Activated T-helper 17 cell treated with anti-CD3 and anti-CD28 coated beads, Interleukin-2, amount 50 U/mL, for 72 hours (primary cell): ENCODE measurements at regions not wholly inside any gene's neighbourhood (a gene's known extent, or its start where the extent isn't known, plus 50 kb on each side); places are given as distances from the start of the nearest gene placed in this dataset.

Source experiments
- ATAC-seq: fragments of 150-1000 bp; cut with Tn5 transposase; replicated peaks from 2 replicates; pipeline ENCODE4 v1.10.0; 2021; ENCODE audit warnings: mild to moderate bottlenecking, moderate library complexity
- H3K27ac Mint-ChIP-seq: one replicate; pipeline ENCODE4 v1.8.0; 2022; ENCODE audit warnings: mixed read lengths
- H3K27me3 Mint-ChIP-seq: one replicate; pipeline ENCODE4 v1.8.0; 2022; ENCODE audit warnings: mixed read lengths
- H3K36me3 Mint-ChIP-seq: one replicate; pipeline ENCODE4 v1.8.0; 2022; ENCODE audit warnings: low read depth, mild to moderate bottlenecking, mixed read lengths
- H3K4me1 Mint-ChIP-seq: one replicate; pipeline ENCODE4 v1.8.0; 2022; ENCODE audit warnings: mixed read lengths
- H3K4me3 Mint-ChIP-seq: one replicate; pipeline ENCODE4 v1.8.0; 2022; ENCODE audit warnings: mild to moderate bottlenecking, mixed read lengths
- H3K9me3 Mint-ChIP-seq: one replicate; pipeline ENCODE4 v1.8.0; 2022; ENCODE audit warnings: mixed read lengths

DNA sequence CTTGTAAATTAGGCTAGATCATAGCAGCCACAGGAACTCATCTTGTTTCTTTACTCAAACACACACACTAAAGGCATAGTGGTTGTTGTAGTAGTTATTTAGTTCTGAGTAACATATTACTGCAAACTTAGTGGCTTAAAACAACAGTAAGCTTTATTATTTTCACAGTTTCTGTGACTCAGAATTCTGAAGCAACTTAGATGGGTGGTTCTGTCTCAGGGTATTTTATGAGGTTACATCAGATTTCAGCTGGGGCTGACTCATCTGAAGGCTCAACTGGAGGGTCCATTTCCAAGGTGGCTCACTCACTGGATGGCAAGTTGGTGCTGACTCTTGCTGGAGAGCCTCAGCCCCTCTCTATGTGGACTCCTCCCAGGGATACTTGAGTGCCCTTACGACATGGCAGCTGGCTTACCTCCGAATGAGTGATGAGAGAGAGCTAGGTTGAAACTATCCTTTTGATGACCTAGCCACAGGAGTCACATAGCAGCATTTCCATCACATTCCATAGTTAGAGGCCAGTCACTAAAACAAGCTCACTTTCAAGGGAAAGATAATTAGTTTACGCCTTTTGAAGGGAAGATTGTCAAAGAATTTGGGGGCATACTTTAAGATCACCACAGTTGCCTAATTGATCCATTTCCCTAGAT, 101.0 kb upstream of the PRNP start:
- Mint-ChIP-seq H3K4me3 (no peak overlapping the region), H3K27ac (no peak overlapping the region), H3K4me1 (no peaks in the 10 kb centered on the region), H3K36me3 (no peaks in the 10 kb centered on the region), H3K27me3 (peaks cover 21% of the 10 kb centered on the region), H3K9me3 (no peaks in the 10 kb centered on the region)
- ATAC-seq, result peak; percentile 11

DNA sequence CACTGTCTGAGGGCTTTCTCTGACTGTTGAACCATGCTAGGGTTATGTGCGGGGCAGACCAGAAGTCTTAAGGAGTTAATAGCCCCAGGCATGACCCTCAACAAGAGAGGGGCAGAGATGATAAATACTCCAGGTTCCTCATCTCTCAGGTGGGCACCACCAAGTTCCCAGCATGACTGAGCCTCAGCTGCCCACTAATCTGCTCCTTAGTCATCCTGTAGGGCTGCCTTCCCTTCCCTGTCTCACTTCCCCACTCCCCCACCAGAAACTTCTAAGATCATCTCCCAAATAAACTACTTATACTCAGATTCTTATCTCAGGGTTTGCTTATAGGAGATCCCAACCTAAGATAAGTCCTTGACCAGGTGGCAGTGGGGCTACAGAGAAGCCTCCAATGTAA, 101.7 kb upstream of the PRNP start:
- H3K27ac Mint-ChIP-seq, result no peak overlapping the region
- no peak overlapping the region for H3K4me3 Mint-ChIP-seq
- H3K27me3 Mint-ChIP-seq, result peaks cover 21% of the 10 kb centered on the region
- ATAC-seq, result no peak
- no peaks in the 10 kb centered on the region for H3K9me3 Mint-ChIP-seq
- no peaks in the 10 kb centered on the region for H3K4me1 Mint-ChIP-seq
- no peaks in the 10 kb centered on the region for H3K36me3 Mint-ChIP-seq

DNA sequence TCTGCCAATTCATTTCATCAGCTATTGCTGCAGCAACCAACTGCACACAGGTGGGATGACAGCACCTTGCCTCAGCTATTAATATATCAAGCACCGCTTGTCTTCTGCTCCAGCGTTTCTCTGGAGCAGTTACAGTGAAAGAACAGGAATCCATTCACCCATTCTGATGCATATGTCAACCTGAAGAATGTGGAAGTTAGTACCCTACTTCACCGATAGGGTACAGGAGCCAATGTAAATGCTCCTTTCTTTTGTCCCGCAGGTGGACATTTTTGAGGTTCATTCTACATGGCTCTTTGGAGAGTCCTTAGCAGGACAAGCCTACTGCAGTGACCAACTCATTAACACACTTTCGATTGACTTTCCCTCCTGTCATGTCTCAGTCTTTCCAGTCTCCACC, 104.4 kb upstream of the PRNP start:
- Mint-ChIP-seq H3K27me3 (peaks cover 32% of the 10 kb centered on the region), H3K27ac (no peak overlapping the region), H3K4me3 (no peak overlapping the region), H3K4me1 (no peaks in the 10 kb centered on the region), H3K36me3 (no peaks in the 10 kb centered on the region), H3K9me3 (no peaks in the 10 kb centered on the region)
- ATAC-seq, result no peak

DNA sequence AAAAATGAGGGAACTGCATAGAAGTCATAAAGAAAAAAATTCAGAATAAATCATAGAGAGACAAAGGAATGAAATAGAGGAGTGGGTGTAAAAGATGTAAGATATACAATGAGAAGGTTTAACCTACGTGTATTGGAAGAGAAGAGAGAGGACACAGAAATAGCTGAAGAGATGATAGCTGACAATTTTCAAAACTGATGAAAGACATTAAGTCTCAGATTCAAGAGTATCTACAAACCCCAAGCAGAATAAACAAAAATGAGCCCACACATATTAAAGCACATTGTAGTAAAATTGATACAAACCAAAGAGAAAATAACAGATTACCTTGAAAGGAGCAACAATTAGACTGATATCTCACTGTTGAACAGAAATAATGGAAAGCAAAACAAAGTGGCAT, 107.9 kb upstream of the PRNP start:
- H3K36me3 Mint-ChIP-seq, result no peaks in the 10 kb centered on the region
- no peak overlapping the region for H3K4me3 Mint-ChIP-seq
- no peak for ATAC-seq
- no peaks in the 10 kb centered on the region for H3K9me3 Mint-ChIP-seq
- H3K27me3 Mint-ChIP-seq, result peaks cover 51% of the 10 kb centered on the region
- H3K27ac Mint-ChIP-seq, result no peak overlapping the region
- no peaks in the 10 kb centered on the region for H3K4me1 Mint-ChIP-seq

DNA sequence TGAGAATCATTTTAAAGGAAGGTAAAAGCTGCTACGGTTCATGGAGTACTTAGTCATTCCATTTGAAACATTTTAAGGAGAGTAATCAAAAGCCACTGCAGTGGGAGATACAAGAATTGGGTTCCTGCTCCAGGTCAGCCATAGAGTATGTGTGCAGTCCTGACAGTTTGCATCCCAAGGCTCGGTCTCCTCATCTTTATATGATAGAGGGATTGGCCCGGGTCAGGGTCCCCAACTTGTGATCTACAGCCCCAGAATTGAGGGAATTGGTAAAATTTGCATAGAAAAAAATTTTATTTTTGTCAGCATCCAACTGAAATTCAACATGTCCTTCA, 111.9 kb upstream of the PRNP start:
- Mint-ChIP-seq H3K27me3 (peaks cover 59% of the 10 kb centered on the region), H3K4me1 (no peaks in the 10 kb centered on the region), H3K4me3 (no peak overlapping the region), H3K36me3 (no peaks in the 10 kb centered on the region), H3K27ac (no peak overlapping the region), H3K9me3 (no peaks in the 10 kb centered on the region)
- no peak for ATAC-seq

DNA sequence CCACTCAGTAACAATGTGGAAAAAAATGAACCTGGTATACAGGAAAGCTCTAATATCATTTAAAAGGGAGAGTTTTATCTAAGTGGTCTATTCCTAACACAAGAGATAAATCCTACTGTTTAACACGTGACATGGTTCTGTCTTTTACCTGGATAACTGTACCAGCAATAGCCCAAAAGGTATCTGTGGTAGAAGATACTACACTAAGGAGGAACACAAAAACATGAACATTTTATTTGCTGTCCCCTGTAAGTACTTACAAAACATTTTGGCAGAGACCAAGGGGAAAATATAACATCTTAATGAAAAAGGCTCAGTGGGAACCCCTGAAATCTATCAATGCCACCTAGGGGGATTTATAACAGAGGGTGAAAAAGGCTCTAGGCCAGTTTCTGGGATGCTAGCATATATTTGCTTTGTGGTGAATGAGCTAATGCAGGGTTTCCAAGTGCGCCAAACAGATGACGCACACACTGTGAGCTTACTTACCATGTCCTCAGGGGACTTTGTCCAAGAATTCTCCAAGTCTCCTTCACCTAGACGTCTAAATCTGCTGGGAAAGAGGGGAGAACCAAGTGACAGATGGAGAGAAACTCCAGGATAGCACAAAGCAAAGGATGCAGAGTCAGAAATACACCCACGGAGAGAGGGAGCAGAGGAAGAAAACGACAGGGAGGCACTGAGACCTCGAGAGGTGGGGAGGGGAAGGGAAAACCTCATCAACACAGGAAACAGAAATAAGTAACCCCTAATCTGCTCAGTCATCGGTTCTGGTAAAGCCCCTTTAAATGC, 112.5 kb upstream of the PRNP start:
- Mint-ChIP-seq H3K27ac (no peak overlapping the region), H3K9me3 (no peaks in the 10 kb centered on the region), H3K36me3 (no peaks in the 10 kb centered on the region), H3K4me1 (no peaks in the 10 kb centered on the region), H3K27me3 (peaks cover 59% of the 10 kb centered on the region), H3K4me3 (no peak overlapping the region)
- peak; percentile 11 for ATAC-seq

DNA sequence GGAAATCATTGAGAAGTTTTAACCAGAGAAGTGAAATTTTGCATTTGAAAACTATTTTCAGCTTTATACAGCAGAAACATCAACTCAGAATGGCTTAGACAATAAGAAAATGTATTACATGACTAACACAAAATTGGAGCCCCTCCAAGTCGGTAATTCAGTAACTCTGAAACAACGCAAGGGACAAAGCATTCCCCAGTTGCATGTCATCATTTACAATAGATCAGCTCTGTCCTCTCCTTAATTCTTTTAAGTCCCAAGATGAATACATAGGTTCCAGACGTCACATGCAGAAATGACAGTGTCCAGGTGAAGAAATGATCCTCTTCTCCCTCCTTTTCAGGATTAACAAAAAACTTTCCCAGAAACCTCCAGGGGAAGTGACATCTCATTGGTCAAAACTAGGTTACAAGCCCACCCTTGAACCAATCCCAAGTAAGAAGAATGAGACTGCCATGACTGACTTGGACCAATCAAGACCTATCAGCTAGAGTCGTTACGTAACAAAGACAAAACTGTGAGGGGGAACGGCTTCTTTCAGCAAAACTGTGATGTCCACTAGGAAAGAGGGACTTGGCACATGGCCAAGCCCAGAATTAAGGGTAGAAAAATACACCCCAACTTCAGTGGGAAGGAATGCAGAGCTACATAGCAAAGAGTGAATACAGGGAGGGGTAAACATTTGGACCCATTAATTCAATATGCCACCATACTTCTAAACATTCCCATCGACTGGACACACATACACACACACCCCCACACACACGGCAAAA, 114.3 kb upstream of the PRNP start:
- H3K9me3 Mint-ChIP-seq, result no peaks in the 10 kb centered on the region
- H3K36me3 Mint-ChIP-seq, result no peaks in the 10 kb centered on the region
- H3K27ac Mint-ChIP-seq, result no peak overlapping the region
- peaks cover 49% of the 10 kb centered on the region for H3K27me3 Mint-ChIP-seq
- H3K4me3 Mint-ChIP-seq, result no peak overlapping the region
- no peak for ATAC-seq
- no peaks in the 10 kb centered on the region for H3K4me1 Mint-ChIP-seq

DNA sequence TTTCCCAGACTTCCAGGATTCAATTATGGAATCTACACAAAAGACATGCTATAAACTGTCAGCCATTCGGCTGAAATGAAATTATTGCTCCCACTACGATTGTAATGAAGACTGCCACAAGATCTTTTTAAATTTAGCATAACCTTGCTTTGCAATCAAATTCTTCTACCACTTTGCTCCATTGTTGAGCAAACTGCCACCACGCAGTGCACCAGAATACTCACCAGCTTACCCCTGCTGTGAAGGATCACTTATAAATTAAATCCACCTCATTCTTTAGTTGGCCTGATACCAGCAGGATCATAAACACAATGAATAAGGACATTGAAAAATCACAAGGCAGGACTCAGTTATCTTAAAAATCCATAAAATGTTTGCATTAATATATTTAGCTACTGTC, 116.4 kb upstream of the PRNP start:
- Mint-ChIP-seq H3K27me3 (peaks cover 39% of the 10 kb centered on the region), H3K9me3 (no peaks in the 10 kb centered on the region), H3K4me1 (no peaks in the 10 kb centered on the region), H3K36me3 (no peaks in the 10 kb centered on the region), H3K27ac (no peak overlapping the region), H3K4me3 (no peak overlapping the region)
- no peak for ATAC-seq

DNA sequence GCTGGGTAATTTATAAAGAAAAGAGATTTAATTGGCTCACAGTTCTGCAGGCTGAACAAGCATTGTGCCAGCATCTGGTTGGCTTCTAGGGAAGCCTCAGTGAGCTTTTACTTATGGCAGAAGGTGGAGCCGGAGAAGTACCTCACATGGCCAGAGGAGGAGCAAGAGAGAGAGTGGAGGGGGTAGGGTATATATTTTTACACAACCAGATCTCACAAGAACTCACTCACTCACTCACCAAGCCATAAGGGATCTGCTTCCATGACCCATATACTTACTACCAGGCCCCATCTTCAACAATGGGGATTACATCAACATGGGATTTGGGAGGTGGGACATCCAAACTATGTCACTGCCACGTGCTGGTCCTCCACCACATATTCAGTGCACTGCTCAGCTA, 117.2 kb upstream of the PRNP start:
- H3K4me1 Mint-ChIP-seq, result no peaks in the 10 kb centered on the region
- no peaks in the 10 kb centered on the region for H3K9me3 Mint-ChIP-seq
- H3K36me3 Mint-ChIP-seq, result no peaks in the 10 kb centered on the region
- H3K27me3 Mint-ChIP-seq, result peaks cover 44% of the 10 kb centered on the region
- no peak overlapping the region for H3K4me3 Mint-ChIP-seq
- no peak overlapping the region for H3K27ac Mint-ChIP-seq
- no peak for ATAC-seq

DNA sequence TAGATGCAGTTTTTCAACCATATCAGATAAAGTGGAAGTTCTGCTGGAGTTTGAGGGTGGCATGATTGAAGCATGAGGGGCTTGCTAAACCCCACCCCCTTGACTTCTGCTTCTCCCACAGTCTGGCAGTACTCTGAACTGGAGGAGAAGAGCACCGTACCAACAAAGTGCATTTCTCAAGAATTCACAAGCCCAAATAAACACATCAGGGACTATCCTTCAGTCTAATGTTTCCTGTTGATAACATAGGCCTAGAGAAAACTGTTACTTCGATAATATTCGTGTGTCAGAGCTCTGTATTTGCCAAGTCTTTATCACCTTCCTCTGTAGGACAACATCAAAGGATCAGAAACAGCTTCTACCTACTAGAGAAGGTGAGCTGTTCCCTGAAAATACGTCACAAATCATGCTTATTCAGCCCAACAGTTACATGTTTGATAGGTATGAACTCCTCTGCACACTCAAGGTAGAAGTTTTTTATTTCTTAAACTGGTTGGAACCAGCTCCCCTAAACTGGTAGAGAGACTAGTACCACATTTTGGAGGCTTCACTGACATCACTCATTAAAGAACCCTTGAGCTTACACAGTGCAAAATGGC, 117.8 kb upstream of the PRNP start:
- no peak overlapping the region for H3K27ac Mint-ChIP-seq
- no peaks in the 10 kb centered on the region for H3K4me1 Mint-ChIP-seq
- H3K9me3 Mint-ChIP-seq, result no peaks in the 10 kb centered on the region
- no peak for ATAC-seq
- H3K36me3 Mint-ChIP-seq, result no peaks in the 10 kb centered on the region
- H3K4me3 Mint-ChIP-seq, result no peak overlapping the region
- H3K27me3 Mint-ChIP-seq, result peaks cover 43% of the 10 kb centered on the region

DNA sequence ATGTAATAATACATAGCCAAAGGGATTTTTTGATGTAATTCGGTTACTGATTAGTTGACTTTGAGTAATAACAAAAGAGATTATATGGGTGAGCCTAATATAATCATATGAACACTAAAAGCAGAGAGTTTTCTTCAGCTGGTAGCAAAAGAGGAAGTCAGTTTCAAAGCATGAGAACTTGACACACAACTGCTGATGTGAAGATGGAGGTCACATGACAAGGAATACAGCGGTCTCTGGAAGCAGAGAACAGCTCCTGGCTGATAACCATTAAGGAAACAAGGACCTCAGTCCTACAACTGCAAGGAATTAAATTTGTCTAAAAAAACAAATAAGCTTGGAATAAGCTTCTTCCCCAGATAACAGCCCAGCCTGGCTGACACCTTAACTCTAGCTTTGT, 119.1 kb upstream of the PRNP start:
- no peak for ATAC-seq
- no peak overlapping the region for H3K4me3 Mint-ChIP-seq
- no peak overlapping the region for H3K27ac Mint-ChIP-seq
- no peaks in the 10 kb centered on the region for H3K4me1 Mint-ChIP-seq
- peaks cover 38% of the 10 kb centered on the region for H3K27me3 Mint-ChIP-seq
- no peaks in the 10 kb centered on the region for H3K9me3 Mint-ChIP-seq
- H3K36me3 Mint-ChIP-seq, result no peaks in the 10 kb centered on the region

DNA sequence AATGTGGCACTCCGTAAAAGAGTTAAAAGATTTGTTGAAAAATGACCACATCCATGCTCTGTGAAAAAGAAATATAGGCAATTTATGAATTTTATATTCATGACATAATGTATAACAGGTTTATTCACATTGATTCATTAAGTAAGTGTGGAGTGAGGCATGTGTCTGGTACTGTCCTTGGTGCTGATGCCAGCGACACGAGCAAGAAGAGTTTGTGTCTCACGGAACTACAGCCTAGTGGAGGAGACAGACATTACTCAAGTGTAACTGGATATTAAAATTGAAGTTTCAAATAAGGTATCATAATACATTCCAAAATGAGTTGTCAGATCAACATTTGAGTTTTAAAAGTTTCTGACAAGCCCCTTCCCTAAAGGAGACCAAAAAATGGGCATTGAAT, 122.7 kb upstream of the PRNP start:
- peaks cover 38% of the 10 kb centered on the region for H3K27me3 Mint-ChIP-seq
- H3K4me3 Mint-ChIP-seq, result no peak overlapping the region
- no peak overlapping the region for H3K27ac Mint-ChIP-seq
- H3K9me3 Mint-ChIP-seq, result no peaks in the 10 kb centered on the region
- no peaks in the 10 kb centered on the region for H3K36me3 Mint-ChIP-seq
- no peak for ATAC-seq
- H3K4me1 Mint-ChIP-seq, result no peaks in the 10 kb centered on the region

DNA sequence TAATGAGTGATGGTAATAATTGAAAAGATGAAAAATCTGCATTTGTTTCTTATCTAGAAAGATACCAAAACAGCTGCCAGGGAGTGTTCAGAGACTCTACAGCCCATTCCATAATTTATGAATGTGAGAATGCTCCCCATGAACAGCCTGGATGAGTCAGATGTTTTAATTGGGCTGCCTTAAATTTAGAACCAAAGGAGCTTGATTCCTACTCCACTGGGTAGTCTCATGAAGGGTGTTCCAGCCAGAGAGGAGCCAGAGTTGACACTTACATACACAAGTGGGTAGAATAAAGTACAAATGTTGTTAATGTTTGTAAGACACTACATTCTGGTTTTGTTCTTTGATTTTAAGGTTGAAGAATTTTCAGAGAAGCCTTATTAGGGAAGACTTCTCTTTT, 123.2 kb upstream of the PRNP start:
- Mint-ChIP-seq H3K4me1 (no peaks in the 10 kb centered on the region), H3K27me3 (peaks cover 41% of the 10 kb centered on the region), H3K4me3 (no peak overlapping the region), H3K9me3 (no peaks in the 10 kb centered on the region), H3K36me3 (no peaks in the 10 kb centered on the region), H3K27ac (no peak overlapping the region)
- ATAC-seq, result no peak

DNA sequence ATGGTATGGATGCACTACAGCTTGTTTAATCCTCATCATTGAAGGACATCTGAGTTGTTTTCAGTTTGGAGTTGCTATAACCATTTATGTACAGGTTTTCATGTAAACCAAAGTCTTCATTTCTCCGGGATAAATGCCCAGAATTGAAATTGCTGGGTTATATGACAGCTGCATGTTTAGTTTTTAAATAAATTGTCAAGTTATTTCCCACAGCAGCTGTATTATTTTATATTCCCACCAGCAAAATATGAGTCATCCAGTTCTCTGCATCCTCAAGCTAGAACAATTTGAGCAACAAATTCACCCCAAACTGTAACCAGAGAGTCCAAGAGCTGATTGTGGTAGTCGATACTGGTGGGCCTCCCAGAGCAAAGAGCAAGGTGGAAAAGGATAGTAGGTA, 125.6 kb upstream of the PRNP start:
- H3K36me3 Mint-ChIP-seq, result no peaks in the 10 kb centered on the region
- no peak for ATAC-seq
- no peaks in the 10 kb centered on the region for H3K4me1 Mint-ChIP-seq
- H3K27ac Mint-ChIP-seq, result no peak overlapping the region
- H3K4me3 Mint-ChIP-seq, result no peak overlapping the region
- no peaks in the 10 kb centered on the region for H3K9me3 Mint-ChIP-seq
- H3K27me3 Mint-ChIP-seq, result peaks cover 41% of the 10 kb centered on the region

DNA sequence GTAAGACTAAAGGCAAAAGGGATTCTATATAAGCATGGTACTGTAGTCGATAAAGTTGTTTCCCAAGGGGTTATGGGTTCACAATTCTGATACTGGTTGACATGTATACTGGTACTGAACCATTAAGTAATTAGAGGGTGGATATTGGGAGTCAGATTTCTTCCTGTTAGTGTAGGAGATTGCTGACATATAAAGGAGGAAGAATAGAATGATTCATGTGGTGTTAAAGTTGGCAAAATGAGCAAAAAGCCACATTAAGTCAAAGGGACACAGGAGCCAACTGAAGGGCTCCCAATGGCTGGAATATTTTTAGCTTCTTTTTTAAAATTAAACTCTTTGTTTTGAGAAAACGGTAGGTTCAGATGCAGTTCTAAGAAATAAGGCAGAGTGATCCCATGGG, 126.3 kb upstream of the PRNP start:
- peaks cover 44% of the 10 kb centered on the region for H3K27me3 Mint-ChIP-seq
- no peaks in the 10 kb centered on the region for H3K9me3 Mint-ChIP-seq
- ATAC-seq, result no peak
- H3K36me3 Mint-ChIP-seq, result no peaks in the 10 kb centered on the region
- no peaks in the 10 kb centered on the region for H3K4me1 Mint-ChIP-seq
- no peak overlapping the region for H3K4me3 Mint-ChIP-seq
- no peak overlapping the region for H3K27ac Mint-ChIP-seq
